ENCODE measurements at regions not wholly inside any gene's neighbourhood (a gene's known extent, or its start where the extent isn't known, plus 50 kb on each side); places are given as distances from the start of the nearest gene placed in this dataset.

DNA sequence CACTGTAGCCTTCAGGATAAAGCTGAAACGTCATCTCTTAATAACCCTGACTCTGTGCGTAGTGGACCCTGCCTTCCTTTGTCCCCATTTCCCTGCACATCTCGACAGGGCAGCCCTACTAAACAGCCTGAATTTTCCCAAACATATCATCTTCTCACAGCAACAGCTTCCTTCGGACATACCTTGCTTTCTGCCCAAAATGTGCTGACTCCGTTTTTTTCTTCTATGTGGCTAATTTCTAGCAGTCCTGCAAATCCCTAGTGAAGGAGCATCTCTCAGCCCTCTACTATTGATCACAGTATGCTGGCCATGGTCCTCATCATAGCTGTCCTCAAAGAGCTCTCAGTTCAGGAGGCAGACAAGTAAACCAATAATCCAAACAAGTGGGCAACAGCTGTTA lies 53.1 kb upstream of the PCED1B start:
- no peak for DNase-seq (ENCODE audit: low read depth, low spot score)

Measured in brain pericyte (primary cell).